ENCODE measurements at regions not wholly inside any gene's neighbourhood (a gene's known extent, or its start where the extent isn't known, plus 50 kb on each side); places are given as distances from the start of the nearest gene placed in this dataset.

DNA sequence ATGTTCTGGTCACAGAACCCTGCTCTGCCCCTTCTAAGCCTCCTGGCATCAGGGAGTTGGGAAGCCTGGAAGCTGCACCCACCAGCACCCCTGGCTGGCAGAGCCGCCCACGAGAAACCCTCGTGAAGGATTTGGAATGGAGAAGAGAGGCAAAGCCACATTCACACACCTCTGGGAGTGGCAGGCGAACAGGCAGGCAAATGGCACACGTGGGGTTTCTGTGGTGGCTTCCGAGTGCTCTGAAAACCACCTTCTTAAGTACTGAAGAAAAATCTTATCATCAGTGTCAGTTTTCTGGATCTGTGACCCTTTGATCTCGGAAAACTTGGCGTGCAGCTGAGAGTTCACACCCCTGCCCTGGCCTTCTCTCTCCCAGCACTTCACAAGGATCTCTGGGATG lies 442.2 kb upstream of the FRG1 start:
- TF ChIP-seq, protein P1, sequence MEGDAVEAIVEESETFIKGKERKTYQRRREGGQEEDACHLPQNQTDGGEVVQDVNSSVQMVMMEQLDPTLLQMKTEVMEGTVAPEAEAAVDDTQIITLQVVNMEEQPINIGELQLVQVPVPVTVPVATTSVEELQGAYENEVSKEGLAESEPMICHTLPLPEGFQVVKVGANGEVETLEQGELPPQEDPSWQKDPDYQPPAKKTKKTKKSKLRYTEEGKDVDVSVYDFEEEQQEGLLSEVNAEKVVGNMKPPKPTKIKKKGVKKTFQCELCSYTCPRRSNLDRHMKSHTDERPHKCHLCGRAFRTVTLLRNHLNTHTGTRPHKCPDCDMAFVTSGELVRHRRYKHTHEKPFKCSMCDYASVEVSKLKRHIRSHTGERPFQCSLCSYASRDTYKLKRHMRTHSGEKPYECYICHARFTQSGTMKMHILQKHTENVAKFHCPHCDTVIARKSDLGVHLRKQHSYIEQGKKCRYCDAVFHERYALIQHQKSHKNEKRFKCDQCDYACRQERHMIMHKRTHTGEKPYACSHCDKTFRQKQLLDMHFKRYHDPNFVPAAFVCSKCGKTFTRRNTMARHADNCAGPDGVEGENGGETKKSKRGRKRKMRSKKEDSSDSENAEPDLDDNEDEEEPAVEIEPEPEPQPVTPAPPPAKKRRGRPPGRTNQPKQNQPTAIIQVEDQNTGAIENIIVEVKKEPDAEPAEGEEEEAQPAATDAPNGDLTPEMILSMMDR (IDR thresholded peaks at IDR 0.05; ENCODE audit: low read depth, low read length), result no peak
- TF ChIP-seq EZH2phosphoT487 (IDR thresholded peaks at IDR 0.05; ENCODE audit: low read depth), result no peak
